ENCODE measurements at regions not wholly inside any gene's neighbourhood (a gene's known extent, or its start where the extent isn't known, plus 50 kb on each side); places are given as distances from the start of the nearest gene placed in this dataset.
A peak's percentile ranks its signal among the peaks of the same experiment; 100 is the strongest.

- no peak for TF ChIP-seq CTCF (IDR thresholded peaks at IDR 0.05; ENCODE audit: insufficient read depth, low read length, severe bottlenecking)
- H3K4me3 ChIP-seq (ENCODE audit: low read depth, low read length), result no peak overlapping the region
- no peak for FAIRE-seq
- DNase-seq (ENCODE audit: low read depth), result no peak
- no peaks in the 10 kb centered on the region for H3K36me3 ChIP-seq (ENCODE audit: control insufficient read depth, insufficient read depth, low read length)
- no peaks in the 10 kb centered on the region for H3K27me3 ChIP-seq (ENCODE audit: control insufficient read depth, insufficient read depth, low read length)
Measured at GRCh38 chr13:79778741-79779460, 297.9 kb downstream of the NDFIP2 start.

- FAIRE-seq (no peak), DNase-seq (ENCODE audit: low read depth) (no peak)
- Histone ChIP-seq H3K4me3 (ENCODE audit: low read depth, low read length) (no peak overlapping the region), H3K27me3 (ENCODE audit: control insufficient read depth, insufficient read depth, low read length) (no peaks in the 10 kb centered on the region), H3K36me3 (ENCODE audit: control insufficient read depth, insufficient read depth, low read length) (no peaks in the 10 kb centered on the region)
- no peak for TF ChIP-seq CTCF (IDR thresholded peaks at IDR 0.05; ENCODE audit: insufficient read depth, low read length, severe bottlenecking)
Measured at GRCh38 chr13:79777504-79777903, 296.5 kb downstream of the NDFIP2 start.

- Histone ChIP-seq H3K36me3 (ENCODE audit: control insufficient read depth, insufficient read depth, low read length) (no peaks in the 10 kb centered on the region), H3K4me3 (ENCODE audit: low read depth, low read length) (no peak overlapping the region), H3K27me3 (ENCODE audit: control insufficient read depth, insufficient read depth, low read length) (no peaks in the 10 kb centered on the region)
- TF ChIP-seq CTCF (IDR thresholded peaks at IDR 0.05; ENCODE audit: insufficient read depth, low read length, severe bottlenecking), result no peak
- DNase-seq (ENCODE audit: low read depth) (peak; percentile 15), FAIRE-seq (no peak)
Measured at GRCh38 chr13:79776531-79777295, 295.8 kb downstream of the NDFIP2 start.

- TF ChIP-seq CTCF (IDR thresholded peaks at IDR 0.05; ENCODE audit: insufficient read depth, low read length, severe bottlenecking), result peak; percentile 56
- Histone ChIP-seq H3K4me3 (ENCODE audit: low read depth, low read length) (no peak overlapping the region), H3K27me3 (ENCODE audit: control insufficient read depth, insufficient read depth, low read length) (no peaks in the 10 kb centered on the region), H3K36me3 (ENCODE audit: control insufficient read depth, insufficient read depth, low read length) (no peaks in the 10 kb centered on the region)
- DNase-seq (ENCODE audit: low read depth) (peak; percentile 65), FAIRE-seq (no peak)
Measured at GRCh38 chr13:79775830-79776229, 294.9 kb downstream of the NDFIP2 start.

GRCh38 chr13:79772811-79773210 lies 291.9 kb downstream of the NDFIP2 start:
- TF ChIP-seq CTCF (IDR thresholded peaks at IDR 0.05; ENCODE audit: insufficient read depth, low read length, severe bottlenecking), result no peak
- DNase-seq (ENCODE audit: low read depth) (no peak), FAIRE-seq (no peak)
- Histone ChIP-seq H3K4me3 (ENCODE audit: low read depth, low read length) (no peak overlapping the region), H3K36me3 (ENCODE audit: control insufficient read depth, insufficient read depth, low read length) (no peaks in the 10 kb centered on the region), H3K27me3 (ENCODE audit: control insufficient read depth, insufficient read depth, low read length) (no peaks in the 10 kb centered on the region)

Measured in bronchial epithelial cell (primary cell).